Astrocyte of the cerebellum (primary cell): ENCODE measurements at regions not wholly inside any gene's neighbourhood (a gene's known extent, or its start where the extent isn't known, plus 50 kb on each side); places are given as distances from the start of the nearest gene placed in this dataset.

ENCODE experiments used
- DNase-seq: peaks from one replicate; pipeline ENCODE4 v3.0.0-alpha.2; 2011; ENCODE audit warnings: low read depth
- H3K4me3 ChIP-seq: 2 replicates; pipeline ENCODE4 v1.5.1; 2011; ENCODE audit warnings: mild to moderate bottlenecking, low read depth, low read length, moderate library complexity
- in situ Hi-C: cut with HindIII; loops from 2 replicates; pipeline ENCODE4 v1.10.0; 2017; ENCODE audit warnings: low sequenced_read_pairs
- TF ChIP-seq, protein P1 (sequence below): IDR thresholded peaks from 2 replicates; pipeline ENCODE4 v1.5.1; 2012; ENCODE audit warnings: low read length, low read depth, moderate library complexity, mild to moderate bottlenecking; ENCODE audit errors: missing control alignments

- no peak for DNase-seq
- H3K4me3 ChIP-seq = no peak overlapping the region
- in situ Hi-C loops = no loop called here
- TF ChIP-seq, protein P1, sequence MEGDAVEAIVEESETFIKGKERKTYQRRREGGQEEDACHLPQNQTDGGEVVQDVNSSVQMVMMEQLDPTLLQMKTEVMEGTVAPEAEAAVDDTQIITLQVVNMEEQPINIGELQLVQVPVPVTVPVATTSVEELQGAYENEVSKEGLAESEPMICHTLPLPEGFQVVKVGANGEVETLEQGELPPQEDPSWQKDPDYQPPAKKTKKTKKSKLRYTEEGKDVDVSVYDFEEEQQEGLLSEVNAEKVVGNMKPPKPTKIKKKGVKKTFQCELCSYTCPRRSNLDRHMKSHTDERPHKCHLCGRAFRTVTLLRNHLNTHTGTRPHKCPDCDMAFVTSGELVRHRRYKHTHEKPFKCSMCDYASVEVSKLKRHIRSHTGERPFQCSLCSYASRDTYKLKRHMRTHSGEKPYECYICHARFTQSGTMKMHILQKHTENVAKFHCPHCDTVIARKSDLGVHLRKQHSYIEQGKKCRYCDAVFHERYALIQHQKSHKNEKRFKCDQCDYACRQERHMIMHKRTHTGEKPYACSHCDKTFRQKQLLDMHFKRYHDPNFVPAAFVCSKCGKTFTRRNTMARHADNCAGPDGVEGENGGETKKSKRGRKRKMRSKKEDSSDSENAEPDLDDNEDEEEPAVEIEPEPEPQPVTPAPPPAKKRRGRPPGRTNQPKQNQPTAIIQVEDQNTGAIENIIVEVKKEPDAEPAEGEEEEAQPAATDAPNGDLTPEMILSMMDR = no peak
Measured at GRCh38 chr3:144295613-144296012, 324.0 kb downstream of the DIPK2A start.

DNA sequence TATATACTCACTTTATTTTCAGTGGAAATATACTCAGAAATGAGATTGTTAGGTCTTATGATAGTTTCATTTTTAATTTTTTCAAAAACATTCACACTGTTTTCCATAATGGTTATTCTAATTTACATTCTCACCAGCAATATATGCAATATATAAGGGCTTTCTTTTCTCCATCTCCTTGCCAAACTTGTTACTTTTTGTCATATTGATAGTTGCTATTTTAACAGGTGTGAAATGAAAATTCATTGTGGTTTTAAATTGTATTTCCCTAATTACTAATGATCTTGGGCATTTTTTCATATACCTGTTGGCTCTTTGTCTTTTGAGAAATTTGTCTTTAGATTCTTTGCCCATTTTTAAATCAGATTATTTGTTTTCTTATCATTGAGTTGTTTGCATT, 325.2 kb downstream of the DIPK2A start:
- no peak for DNase-seq
- TF ChIP-seq, protein P1 = no peak
- H3K4me3 ChIP-seq = no peak overlapping the region
- in situ Hi-C loops = no loop called here

DNA sequence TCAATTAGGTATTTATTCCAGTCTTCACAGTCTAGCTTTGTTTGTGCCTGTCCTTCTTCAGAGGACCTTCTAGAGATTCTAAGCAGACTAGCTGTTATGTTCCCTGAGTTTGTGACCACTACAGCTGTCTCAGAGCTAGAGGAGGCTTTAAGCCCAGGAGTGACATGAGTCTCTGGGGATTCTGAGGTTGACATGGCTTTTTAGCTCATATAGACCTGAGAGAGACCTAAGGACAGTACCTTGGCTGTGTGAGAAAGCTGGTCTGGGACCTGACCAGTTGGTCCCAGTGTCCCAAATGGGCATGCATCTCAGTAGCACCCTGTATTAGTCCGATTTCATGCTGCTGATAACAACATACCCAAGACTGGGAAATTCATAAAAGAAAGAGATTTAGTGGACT, 330.2 kb downstream of the DIPK2A start:
- in situ Hi-C loops = no loop called here
- DNase-seq = no peak
- TF ChIP-seq, protein P1 = no peak
- no peak overlapping the region for H3K4me3 ChIP-seq

DNA sequence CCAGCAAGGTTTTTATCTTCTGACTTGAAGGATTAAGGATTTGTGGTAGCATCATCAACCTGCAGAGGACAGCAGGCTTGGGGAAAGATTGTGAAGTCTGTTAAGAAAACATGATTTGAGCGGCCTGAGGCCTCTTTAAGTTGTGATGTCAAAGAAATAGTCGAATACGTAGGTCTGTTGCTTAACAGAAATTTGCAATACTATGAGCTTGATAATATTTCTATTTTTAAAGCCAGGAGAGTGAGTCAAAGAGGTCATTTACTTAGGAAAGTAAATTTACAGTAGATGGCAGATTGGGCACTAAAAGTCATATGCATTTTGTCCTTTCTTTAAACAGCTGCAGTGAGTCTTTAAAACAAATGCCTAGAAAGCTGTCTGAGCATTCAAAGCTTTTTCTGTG, 336.3 kb downstream of the DIPK2A start:
- in situ Hi-C loops = no loop called here
- no peak overlapping the region for H3K4me3 ChIP-seq
- TF ChIP-seq, protein P1 = no peak

GRCh38 chr3:144308396-144308795, 336.8 kb downstream of the DIPK2A start:
- in situ Hi-C loops = no loop called here
- DNase-seq = no peak
- no peak overlapping the region for H3K4me3 ChIP-seq
- TF ChIP-seq, protein P1 = no peak

More for the DNA sequence above, 336.3 kb downstream of the DIPK2A start:
- no peak for DNase-seq

GRCh38 chr3:144312702-144313101, 341.1 kb downstream of the DIPK2A start:
- TF ChIP-seq, protein P1 = no peak
- no peak for DNase-seq
- in situ Hi-C loops = no loop called here
- no peak overlapping the region for H3K4me3 ChIP-seq

DNA sequence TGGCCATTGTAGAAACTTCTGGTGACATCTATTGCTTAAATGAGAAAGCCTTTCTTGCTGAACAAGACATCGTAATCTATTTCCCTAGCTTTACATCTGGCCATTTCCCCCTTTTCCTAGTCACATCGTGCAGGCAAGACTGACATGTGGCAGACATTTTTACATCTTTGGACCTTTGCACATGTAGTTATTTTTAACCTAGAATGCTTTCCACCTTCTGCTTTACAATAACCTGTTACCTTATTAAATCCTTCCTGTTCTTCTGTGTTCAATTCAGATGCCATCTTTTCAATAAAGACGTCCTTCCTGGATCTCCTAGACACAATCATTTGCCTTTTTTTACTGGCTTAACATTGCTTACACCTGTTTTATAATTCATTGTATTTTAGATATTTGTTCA, 343.3 kb downstream of the DIPK2A start:
- H3K4me3 ChIP-seq = no peak overlapping the region
- TF ChIP-seq, protein P1 = no peak
- DNase-seq = no peak
- in situ Hi-C loops = no loop called here
